K562 (cell line): ENCODE measurements at regions not wholly inside any gene's neighbourhood (a gene's known extent, or its start where the extent isn't known, plus 50 kb on each side); places are given as distances from the start of the nearest gene placed in this dataset.

Experiments used
- DIDO1 ChIP-seq: fragments of 450-650 bp; IDR thresholded peaks from 2 replicates; pipeline ENCODE4 v1.6.1; 2016; ENCODE audit warnings: low read depth, missing biosample characterization, missing genetic modification characterization
- HDAC2 ChIP-seq: fragments of 450-650 bp; IDR thresholded peaks from 2 replicates; pipeline ENCODE4 v1.6.1; 2016; ENCODE audit warnings: mild to moderate bottlenecking
- JUN ChIP-seq, 2 experiments: sonication (generic) in 1 of 2; formaldehyde crosslinking in 1 of 2; IDR thresholded peaks; 2 replicates each; pipeline versions ENCODE4 v1.6.1 to v1.8.0; 2012 to 2022; ENCODE audit warnings: borderline replicate concordance in 2 of 2, mild to moderate bottlenecking in 2 of 2, improper control_type of control experiment in 1 of 2, low read depth in 1 of 2, low read length in 1 of 2, missing genetic modification reagents in 1 of 2
- MBD2 ChIP-seq: sonication (generic); IDR thresholded peaks from 2 replicates; pipeline ENCODE4 v1.6.1; 2016; ENCODE audit warnings: low read depth, borderline replicate concordance
- NFE2L1 ChIP-seq: fragments of 450-650 bp; IDR thresholded peaks from 2 replicates; pipeline ENCODE4 v1.6.1; 2016; ENCODE audit warnings: missing genetic modification characterization, low read depth, mild to moderate bottlenecking, missing compliant biosample characterization, moderate library complexity, borderline replicate concordance
- SRF ChIP-seq, 2 experiments: fragments of 250-450, 450-650 bp in 1 of 2; sonication (Bioruptor Pico) in 1 of 2; sonication (generic) in 1 of 2; formaldehyde crosslinking; IDR thresholded peaks; 2 replicates each; pipeline versions ENCODE4 v1.5.0 to v1.5.1; 2020 to 2022; ENCODE audit warnings: mild to moderate bottlenecking in 1 of 2, missing genetic modification reagents in 1 of 2
- ZFP1 ChIP-seq: fragments of 450-650 bp; formaldehyde crosslinking; IDR thresholded peaks from 2 replicates; pipeline ENCODE4 v1.4.0; 2020; ENCODE audit warnings: mild to moderate bottlenecking, mixed read lengths
- TF ChIP-seq, protein P1 (sequence below): sonication (generic); formaldehyde crosslinking; IDR thresholded peaks from 2 replicates; pipeline ENCODE4 v1.8.1; 2023; ENCODE audit warnings: missing genetic modification reagents, mild to moderate bottlenecking, borderline replicate concordance
- TF ChIP-seq, protein P2 (sequence below): fragments of 450-650 bp; IDR thresholded peaks from 2 replicates; pipeline ENCODE4 v1.6.1; 2018; ENCODE audit not compliant: partially characterized antibody
- TF ChIP-seq, protein P3 (sequence below): sonication (generic); formaldehyde crosslinking; IDR thresholded peaks from 2 replicates; pipeline ENCODE4 v1.8.0; 2023; ENCODE audit warnings: mild to moderate bottlenecking, missing genetic modification reagents
- TF ChIP-seq, protein P4 (sequence below): sonication (generic); formaldehyde crosslinking; IDR thresholded peaks from 2 replicates; pipeline ENCODE4 v1.9.0; 2022; ENCODE audit warnings: mild to moderate bottlenecking, missing genetic modification reagents
- TF ChIP-seq, protein P5 (sequence below): sonication (generic); formaldehyde crosslinking; IDR thresholded peaks from 2 replicates; pipeline ENCODE4 v1.8.0; 2022; ENCODE audit warnings: mild to moderate bottlenecking, low read depth, missing genetic modification reagents

DNA sequence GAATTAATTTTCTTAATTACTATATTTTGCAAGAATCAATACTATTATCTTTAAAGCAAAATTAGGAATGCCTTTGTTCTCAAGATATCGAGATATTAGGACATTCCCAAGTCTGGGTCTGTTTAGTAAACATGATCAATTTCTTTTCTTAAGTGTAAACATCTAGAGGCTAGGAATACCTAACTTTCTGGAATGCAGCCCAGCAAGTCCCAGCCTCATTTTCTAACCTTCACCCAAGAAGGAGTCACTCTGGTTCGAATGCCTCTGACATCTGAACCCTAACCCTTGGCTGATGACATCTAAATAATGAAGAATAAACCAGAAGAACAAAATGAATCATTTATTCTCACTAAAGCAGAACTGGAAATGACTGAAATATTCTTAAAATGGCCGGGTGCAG lies 297.5 kb upstream of the IRX3 start (continued):
- no peak for TF ChIP-seq JUN (IDR thresholded peaks at IDR 0.05; ENCODE audit: borderline replicate concordance, low read depth, low read length)
- no peak for TF ChIP-seq JUN (CRISPR knock-in tag; IDR thresholded peaks at IDR 0.05; ENCODE audit: borderline replicate concordance)
- no peak for TF ChIP-seq HDAC2
- no peak for TF ChIP-seq SRF (CRISPR knock-in tag; IDR thresholded peaks at IDR 0.05)
- TF ChIP-seq, protein P1, sequence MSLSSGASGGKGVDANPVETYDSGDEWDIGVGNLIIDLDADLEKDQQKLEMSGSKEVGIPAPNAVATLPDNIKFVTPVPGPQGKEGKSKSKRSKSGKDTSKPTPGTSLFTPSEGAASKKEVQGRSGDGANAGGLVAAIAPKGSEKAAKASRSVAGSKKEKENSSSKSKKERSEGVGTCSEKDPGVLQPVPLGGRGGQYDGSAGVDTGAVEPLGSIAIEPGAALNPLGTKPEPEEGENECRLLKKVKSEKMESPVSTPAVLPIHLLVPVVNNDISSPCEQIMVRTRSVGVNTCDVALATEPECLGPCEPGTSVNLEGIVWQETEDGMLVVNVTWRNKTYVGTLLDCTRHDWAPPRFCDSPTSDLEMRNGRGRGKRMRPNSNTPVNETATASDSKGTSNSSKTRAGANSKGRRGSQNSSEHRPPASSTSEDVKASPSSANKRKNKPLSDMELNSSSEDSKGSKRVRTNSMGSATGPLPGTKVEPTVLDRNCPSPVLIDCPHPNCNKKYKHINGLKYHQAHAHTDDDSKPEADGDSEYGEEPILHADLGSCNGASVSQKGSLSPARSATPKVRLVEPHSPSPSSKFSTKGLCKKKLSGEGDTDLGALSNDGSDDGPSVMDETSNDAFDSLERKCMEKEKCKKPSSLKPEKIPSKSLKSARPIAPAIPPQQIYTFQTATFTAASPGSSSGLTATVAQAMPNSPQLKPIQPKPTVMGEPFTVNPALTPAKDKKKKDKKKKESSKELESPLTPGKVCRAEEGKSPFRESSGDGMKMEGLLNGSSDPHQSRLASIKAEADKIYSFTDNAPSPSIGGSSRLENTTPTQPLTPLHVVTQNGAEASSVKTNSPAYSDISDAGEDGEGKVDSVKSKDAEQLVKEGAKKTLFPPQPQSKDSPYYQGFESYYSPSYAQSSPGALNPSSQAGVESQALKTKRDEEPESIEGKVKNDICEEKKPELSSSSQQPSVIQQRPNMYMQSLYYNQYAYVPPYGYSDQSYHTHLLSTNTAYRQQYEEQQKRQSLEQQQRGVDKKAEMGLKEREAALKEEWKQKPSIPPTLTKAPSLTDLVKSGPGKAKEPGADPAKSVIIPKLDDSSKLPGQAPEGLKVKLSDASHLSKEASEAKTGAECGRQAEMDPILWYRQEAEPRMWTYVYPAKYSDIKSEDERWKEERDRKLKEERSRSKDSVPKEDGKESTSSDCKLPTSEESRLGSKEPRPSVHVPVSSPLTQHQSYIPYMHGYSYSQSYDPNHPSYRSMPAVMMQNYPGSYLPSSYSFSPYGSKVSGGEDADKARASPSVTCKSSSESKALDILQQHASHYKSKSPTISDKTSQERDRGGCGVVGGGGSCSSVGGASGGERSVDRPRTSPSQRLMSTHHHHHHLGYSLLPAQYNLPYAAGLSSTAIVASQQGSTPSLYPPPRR (CRISPR knock-in tag), result no peak
- TF ChIP-seq, protein P2, sequence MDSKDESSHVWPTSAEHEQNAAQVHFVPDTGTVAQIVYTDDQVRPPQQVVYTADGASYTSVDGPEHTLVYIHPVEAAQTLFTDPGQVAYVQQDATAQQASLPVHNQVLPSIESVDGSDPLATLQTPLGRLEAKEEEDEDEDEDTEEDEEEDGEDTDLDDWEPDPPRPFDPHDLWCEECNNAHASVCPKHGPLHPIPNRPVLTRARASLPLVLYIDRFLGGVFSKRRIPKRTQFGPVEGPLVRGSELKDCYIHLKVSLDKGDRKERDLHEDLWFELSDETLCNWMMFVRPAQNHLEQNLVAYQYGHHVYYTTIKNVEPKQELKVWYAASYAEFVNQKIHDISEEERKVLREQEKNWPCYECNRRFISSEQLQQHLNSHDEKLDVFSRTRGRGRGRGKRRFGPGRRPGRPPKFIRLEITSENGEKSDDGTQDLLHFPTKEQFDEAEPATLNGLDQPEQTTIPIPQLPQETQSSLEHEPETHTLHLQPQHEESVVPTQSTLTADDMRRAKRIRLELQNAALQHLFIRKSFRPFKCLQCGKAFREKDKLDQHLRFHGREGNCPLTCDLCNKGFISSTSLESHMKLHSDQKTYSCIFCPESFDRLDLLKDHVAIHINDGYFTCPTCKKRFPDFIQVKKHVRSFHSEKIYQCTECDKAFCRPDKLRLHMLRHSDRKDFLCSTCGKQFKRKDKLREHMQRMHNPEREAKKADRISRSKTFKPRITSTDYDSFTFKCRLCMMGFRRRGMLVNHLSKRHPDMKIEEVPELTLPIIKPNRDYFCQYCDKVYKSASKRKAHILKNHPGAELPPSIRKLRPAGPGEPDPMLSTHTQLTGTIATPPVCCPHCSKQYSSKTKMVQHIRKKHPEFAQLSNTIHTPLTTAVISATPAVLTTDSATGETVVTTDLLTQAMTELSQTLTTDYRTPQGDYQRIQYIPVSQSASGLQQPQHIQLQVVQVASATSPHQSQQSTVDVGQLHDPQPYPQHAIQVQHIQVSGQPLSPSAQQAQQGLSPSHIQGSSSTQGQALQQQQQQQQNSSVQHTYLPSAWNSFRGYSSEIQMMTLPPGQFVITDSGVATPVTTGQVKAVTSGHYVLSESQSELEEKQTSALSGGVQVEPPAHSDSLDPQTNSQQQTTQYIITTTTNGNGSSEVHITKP, result no peak
- no peak for TF ChIP-seq MBD2
- TF ChIP-seq, protein P3, sequence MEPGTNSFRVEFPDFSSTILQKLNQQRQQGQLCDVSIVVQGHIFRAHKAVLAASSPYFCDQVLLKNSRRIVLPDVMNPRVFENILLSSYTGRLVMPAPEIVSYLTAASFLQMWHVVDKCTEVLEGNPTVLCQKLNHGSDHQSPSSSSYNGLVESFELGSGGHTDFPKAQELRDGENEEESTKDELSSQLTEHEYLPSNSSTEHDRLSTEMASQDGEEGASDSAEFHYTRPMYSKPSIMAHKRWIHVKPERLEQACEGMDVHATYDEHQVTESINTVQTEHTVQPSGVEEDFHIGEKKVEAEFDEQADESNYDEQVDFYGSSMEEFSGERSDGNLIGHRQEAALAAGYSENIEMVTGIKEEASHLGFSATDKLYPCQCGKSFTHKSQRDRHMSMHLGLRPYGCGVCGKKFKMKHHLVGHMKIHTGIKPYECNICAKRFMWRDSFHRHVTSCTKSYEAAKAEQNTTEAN (CRISPR knock-in tag), result no peak
- TF ChIP-seq DIDO1, result no peak
- TF ChIP-seq, protein P4, sequence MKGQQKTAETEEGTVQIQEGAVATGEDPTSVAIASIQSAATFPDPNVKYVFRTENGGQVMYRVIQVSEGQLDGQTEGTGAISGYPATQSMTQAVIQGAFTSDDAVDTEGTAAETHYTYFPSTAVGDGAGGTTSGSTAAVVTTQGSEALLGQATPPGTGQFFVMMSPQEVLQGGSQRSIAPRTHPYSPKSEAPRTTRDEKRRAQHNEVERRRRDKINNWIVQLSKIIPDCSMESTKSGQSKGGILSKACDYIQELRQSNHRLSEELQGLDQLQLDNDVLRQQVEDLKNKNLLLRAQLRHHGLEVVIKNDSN (CRISPR knock-in tag), result no peak
- TF ChIP-seq NFE2L1 (tag), result no peak
- no peak for TF ChIP-seq ZFP1 (CRISPR knock-in tag)
- TF ChIP-seq, protein P5, sequence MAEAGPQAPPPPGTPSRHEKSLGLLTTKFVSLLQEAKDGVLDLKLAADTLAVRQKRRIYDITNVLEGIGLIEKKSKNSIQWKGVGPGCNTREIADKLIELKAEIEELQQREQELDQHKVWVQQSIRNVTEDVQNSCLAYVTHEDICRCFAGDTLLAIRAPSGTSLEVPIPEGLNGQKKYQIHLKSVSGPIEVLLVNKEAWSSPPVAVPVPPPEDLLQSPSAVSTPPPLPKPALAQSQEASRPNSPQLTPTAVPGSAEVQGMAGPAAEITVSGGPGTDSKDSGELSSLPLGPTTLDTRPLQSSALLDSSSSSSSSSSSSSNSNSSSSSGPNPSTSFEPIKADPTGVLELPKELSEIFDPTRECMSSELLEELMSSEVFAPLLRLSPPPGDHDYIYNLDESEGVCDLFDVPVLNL (CRISPR knock-in tag), result no peak
